K562 (cell line): ENCODE measurements at regions not wholly inside any gene's neighbourhood (a gene's known extent, or its start where the extent isn't known, plus 50 kb on each side); places are given as distances from the start of the nearest gene placed in this dataset.
"Not testable (repeated sequence)": the region's sequence is repeated elsewhere in the genome, so short reads cannot be mapped to it uniquely, and the experiment has no call there.

ENCODE experiments used
- ATAC-seq: fragments of 200-7000 bp; cut with Tn5 transposase; 3 replicates; pipeline ENCODE4 v1.9.1; 2020; ENCODE audit warnings: moderate library complexity
- BruUV-seq: library from RNA; stranded (reverse); fragments of 400-500 nt; replicated peaks from 2 replicates; lab custom pipeline; 2021; lab: Mats Ljungman, UMichigan
- CTCF ChIA-PET: fragments of 300-600 bp; formaldehyde crosslinking; extraction: SDS; loops from one replicate; lab custom pipeline; 2021; ENCODE audit warnings: low intra/inter-chr PET ratio; lab: Yijun Ruan, JAX
- POLR2A ChIA-PET: fragments of 300-600, 350-650 bp; sonication (Branson Sonifier 250); formaldehyde crosslinking; extraction: SDS; loops from one replicate; lab custom pipeline; 2021; ENCODE audit warnings: antibody characterized with exemption, inconsistent platforms; lab: Yijun Ruan, JAX
- DNase-seq, 4 experiments: peaks; one replicate each; pipeline versions ENCODE4 v3.0.0 to v3.0.0-alpha.2; 2011 to 2018; ENCODE audit warnings: low spot score in 3 of 4, mixed read lengths in 3 of 4; ENCODE audit errors: extremely low read depth in 1 of 4
- FAIRE-seq: peaks from 2 replicates; lab custom pipeline; 2011; peaks lifted over from hg19 to GRCh38; lab: Jason Lieb, UNC
- H2AFZ ChIP-seq: 2 replicates; pipeline ENCODE4 v1.6.0; 2011; ENCODE audit warnings: low read depth, low read length, control low read depth, inconsistent platforms
- H3K27ac ChIP-seq: fragments of 200-600 bp; 3 replicates; pipeline ENCODE4 v1.8.0; 2011; ENCODE audit warnings: low read depth, mild to moderate bottlenecking, control low read depth, inconsistent platforms, low read length, moderate library complexity, mixed read lengths; ENCODE audit errors: extremely low read depth
- H3K27me3 ChIP-seq, 2 experiments: fragments of 300-600 bp in 1 of 2; 2 replicates in 1 of 2; 3 replicates in 1 of 2; pipeline versions ENCODE4 v1.6.0 to v1.8.0; 2011; ENCODE audit warnings: inconsistent platforms in 2 of 2, low read length in 2 of 2, mild to moderate bottlenecking in 1 of 2, mixed read lengths in 1 of 2, moderate library complexity in 1 of 2; ENCODE audit not compliant: control insufficient read depth in 2 of 2, insufficient read depth in 2 of 2
- H3K36me3 ChIP-seq: fragments of 300-600 bp; 3 replicates; pipeline ENCODE4 v1.8.0; 2011; ENCODE audit warnings: mild to moderate bottlenecking, low read length, inconsistent platforms; ENCODE audit not compliant: control insufficient read depth, insufficient read depth
- H3K4me1 ChIP-seq, 2 experiments: fragments of 200-600 bp in 1 of 2; replicated peaks in 1 of 2; 2 replicates in 1 of 2; 3 replicates in 1 of 2; pipeline versions ENCODE4 v1.5.1 to v1.8.0; 2011; ENCODE audit warnings: inconsistent platforms in 2 of 2, low read length in 2 of 2, mild to moderate bottlenecking in 1 of 2, mixed read lengths in 1 of 2, moderate library complexity in 1 of 2; ENCODE audit not compliant: control insufficient read depth in 2 of 2, insufficient read depth in 2 of 2
- H3K4me2 ChIP-seq: 2 replicates; pipeline ENCODE4 v1.6.1; 2011; ENCODE audit warnings: low read length, control low read depth, inconsistent platforms, mixed read lengths; ENCODE audit not compliant: insufficient read depth
- H3K4me3 ChIP-seq: fragments of 200-600 bp; sonication (generic), shearing (Covaris generic); 2 replicates; pipeline ENCODE4 v1.5.1; 2016; ENCODE audit warnings: control low read depth, inconsistent platforms
- H3K79me2 ChIP-seq: fragments of 200-600 bp; 3 replicates; pipeline ENCODE4 v1.8.0; 2011; ENCODE audit warnings: low read length, inconsistent platforms; ENCODE audit not compliant: control insufficient read depth, insufficient read depth
- H3K9ac ChIP-seq, 2 experiments: 2 replicates each; pipeline versions ENCODE4 v1.6.0 to v1.6.1; 2011; ENCODE audit warnings: low read depth in 2 of 2, low read length in 2 of 2, control low read depth in 1 of 2, inconsistent platforms in 1 of 2, mild to moderate bottlenecking in 1 of 2, mixed read lengths in 1 of 2; ENCODE audit not compliant: insufficient read depth in 1 of 2
- H3K9me1 ChIP-seq: one replicate; pipeline ENCODE4 v1.6.0; 2011; ENCODE audit warnings: inconsistent platforms, mild to moderate bottlenecking, low read length, moderate library complexity; ENCODE audit not compliant: control insufficient read depth, insufficient read depth
- H3K9me3 ChIP-seq: replicated peaks from 2 replicates; pipeline ENCODE4 v1.5.1; 2011; ENCODE audit warnings: low read depth, low read length, inconsistent platforms; ENCODE audit not compliant: control insufficient read depth, insufficient read depth
- H4K20me1 ChIP-seq: replicated peaks from 2 replicates; pipeline ENCODE4 v1.6.1; 2011; ENCODE audit warnings: low read length, inconsistent platforms, mixed read lengths; ENCODE audit not compliant: control insufficient read depth, insufficient read depth
- ZBTB33 ChIP-seq: sonication (generic); formaldehyde crosslinking; IDR thresholded peaks from 2 replicates; pipeline ENCODE4 v1.8.1; 2023; ENCODE audit warnings: mild to moderate bottlenecking, missing genetic modification reagents
- WGBS: fragments of 100-300 bp; shearing (Covaris generic); methylation state at CpG from one replicate; pipeline ENCODE4 v1.1.6; 2016; ENCODE audit warnings: low coverage, mixed read lengths; ENCODE audit not compliant: insufficient coverage; ENCODE audit errors: missing lambda C conversion rate; 5-methylcytosine and 5-hydroxymethylcytosine counted together
- in situ Hi-C: fragments of 300-500 bp; cut with MboI; formaldehyde crosslinking; loops from 4 replicates; pipeline ENCODE4 v1.15.0; 2018; ENCODE audit warnings: inconsistent platforms, mixed read lengths
- intact Hi-C: fragments of 100-400 bp; cut with micrococcal nuclease; formaldehyde crosslinking; loops from 2 replicates; pipeline ENCODE4 v1.14.2; 2022

DNA sequence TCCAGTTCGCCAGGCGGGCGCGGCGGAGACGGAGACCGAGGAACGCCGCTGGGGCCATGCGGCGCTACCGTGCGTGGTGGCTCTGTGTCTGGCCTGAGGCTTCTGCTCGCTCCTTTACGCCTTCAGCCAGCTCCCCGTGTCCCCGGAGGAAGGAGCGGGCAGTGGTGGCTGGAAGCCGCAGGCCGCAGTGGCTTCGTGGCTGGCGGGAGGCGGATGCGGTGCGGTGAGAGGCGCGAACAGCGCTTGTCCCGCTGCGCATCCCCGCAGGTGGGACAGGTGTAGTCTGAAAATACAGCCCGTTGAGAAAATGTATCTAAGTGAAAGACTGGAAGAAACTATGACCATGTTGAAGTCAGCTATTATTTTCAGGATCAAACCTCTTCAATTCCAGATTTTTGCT, 796.5 kb downstream of the FOXD4L5 start:
- H4K20me1 ChIP-seq, H3K27ac ChIP-seq, H3K4me1 ChIP-seq, H3K36me3 ChIP-seq, H3K27me3 ChIP-seq, BruUV-seq, ATAC-seq, intact Hi-C loops, POLR2A ChIA-PET, CTCF ChIA-PET, H3K9me1 ChIP-seq, H3K9ac ChIP-seq, H3K4me2 ChIP-seq, H2AFZ ChIP-seq, H3K9me3 ChIP-seq, DNase-seq, in situ Hi-C loops, H3K79me2 ChIP-seq, FAIRE-seq, H3K4me3 ChIP-seq: not testable (repeated sequence)
- WGBS, result 80% methylated on average over 13 of the region's 32 CpGs
- peak; percentile 42; the same call in 1 of the 2 replicates for TF ChIP-seq ZBTB33

DNA sequence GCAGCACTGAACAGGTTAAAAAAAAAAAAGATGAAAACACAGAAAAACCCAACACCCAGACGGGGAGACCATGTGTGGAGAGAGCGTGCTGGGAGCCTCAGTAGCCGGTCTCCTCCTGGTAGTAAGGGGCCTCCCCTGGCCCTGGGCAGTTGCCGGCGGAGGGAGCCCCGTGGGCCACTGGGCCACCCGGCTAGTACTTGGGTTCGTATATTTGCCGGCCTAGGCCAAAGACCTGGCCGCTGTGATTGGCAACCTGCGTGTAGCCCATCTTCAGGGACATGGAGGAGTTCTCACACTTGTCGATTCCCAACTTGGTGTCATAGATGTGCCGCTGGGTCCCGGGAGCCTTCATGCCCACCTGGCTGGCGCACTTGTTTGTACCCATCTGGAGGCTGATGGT, 798.9 kb downstream of the FOXD4L5 start:
- POLR2A ChIA-PET, H3K79me2 ChIP-seq, H3K4me2 ChIP-seq, CTCF ChIA-PET, BruUV-seq, H3K4me3 ChIP-seq, intact Hi-C loops, ATAC-seq, in situ Hi-C loops, H2AFZ ChIP-seq, H3K4me1 ChIP-seq, H4K20me1 ChIP-seq, H3K27me3 ChIP-seq, DNase-seq, H3K9me3 ChIP-seq, FAIRE-seq, H3K27ac ChIP-seq, H3K9ac ChIP-seq, H3K9me1 ChIP-seq, H3K36me3 ChIP-seq: not testable (repeated sequence)
- WGBS, result no CpG with 5 or more reads among the region's 15 CpGs
